ENCODE measurements at regions not wholly inside any gene's neighbourhood (a gene's known extent, or its start where the extent isn't known, plus 50 kb on each side); places are given as distances from the start of the nearest gene placed in this dataset.

DNA sequence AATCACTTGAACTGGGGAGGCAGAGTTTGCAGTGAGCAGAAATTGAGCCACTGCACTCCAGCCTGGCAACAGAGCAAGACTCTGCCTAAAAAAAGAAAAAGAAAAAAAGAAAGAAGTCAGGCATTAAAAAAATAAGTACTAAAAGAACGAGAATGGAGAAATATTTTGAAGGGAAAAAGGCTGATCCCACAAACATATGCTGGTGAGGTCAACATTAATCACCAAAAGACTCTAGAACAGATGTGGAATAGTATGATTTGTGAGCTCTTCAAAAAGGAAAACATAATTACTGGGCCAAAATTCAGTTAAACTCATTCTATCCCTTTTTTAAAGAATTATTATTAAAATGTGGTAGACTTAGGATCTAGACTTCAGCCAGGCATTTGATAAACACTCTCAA is 61.2 kb upstream of the NRSN1 start:
- no peak for DNase-seq

DNA sequence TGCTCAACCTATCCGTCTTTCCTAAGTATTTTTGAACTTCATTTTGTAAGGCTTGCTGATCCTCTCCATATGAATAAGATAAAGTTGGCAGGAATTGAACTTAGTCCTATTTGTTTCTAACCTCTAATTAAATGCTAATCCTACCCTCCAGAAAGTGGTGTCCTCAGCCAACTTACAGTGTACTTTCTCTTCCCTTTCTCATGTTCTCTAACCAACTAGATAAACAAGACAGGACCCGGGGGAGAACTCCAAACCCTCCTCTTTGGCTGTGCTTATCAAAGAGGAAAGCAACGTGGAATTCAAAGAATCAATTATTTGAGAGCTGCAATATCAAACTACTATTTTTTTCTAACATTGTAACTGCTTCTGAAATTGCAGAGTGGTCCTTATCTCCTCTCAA is 56.5 kb upstream of the NRSN1 start:
- DNase-seq = no peak

DNA sequence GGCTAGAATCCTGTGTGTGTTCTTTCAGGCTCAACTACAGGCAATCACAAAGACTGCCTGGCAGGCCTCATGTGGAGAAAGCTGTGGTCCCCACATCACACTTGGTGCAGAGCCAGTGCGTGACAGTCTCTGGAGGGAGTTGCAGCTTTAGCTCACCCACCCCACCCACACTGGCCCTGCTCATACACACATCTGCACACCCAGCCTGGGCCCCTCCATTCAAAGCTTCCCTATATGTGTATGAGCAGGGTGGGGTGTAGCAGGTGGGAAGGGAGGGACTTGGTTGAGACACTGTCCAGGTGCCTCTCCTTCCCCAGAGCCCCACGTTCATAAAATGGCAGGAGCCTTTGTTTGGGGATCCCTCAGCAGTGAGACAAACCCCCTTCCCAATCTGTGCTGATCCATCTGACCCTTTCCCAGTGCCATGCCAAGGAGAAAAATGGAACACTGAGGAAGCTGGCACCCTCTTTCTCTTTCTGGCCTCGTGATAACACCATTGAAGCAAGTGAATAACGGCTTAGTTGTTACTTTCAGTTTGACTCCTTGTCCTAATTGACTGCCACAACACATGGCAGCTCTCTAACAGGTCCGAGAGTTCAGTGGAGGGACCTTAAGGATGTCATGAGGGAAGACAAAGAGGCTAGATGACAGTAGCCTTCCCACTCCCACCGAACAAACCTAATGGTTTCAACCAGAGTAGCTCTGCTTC is 53.8 kb upstream of the NRSN1 start:
- DNase-seq = no peak

DNA sequence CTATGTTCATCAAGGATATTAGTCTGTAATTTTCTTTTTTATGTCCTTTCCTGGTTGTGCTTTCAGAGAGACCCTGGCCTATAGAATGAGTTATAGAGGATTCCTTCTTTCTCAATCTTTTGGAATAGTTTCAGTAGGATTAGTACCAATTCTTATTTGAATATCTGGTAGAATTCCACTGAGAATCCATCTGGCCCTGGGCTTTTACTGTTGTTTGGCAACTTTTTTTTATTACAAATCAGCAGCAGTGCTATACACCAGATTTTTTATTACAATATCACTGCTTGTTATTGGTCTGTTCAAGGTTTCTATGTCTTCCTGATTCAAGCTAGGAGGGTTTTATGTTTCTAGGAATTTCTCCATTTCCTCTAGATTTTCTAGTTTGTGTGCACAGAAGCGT is 50.0 kb upstream of the NRSN1 start:
- no peak for DNase-seq

Data from HCEC 1CT (cell line).